IMR-90 (cell line): ENCODE measurements at regions not wholly inside any gene's neighbourhood (a gene's known extent, or its start where the extent isn't known, plus 50 kb on each side); places are given as distances from the start of the nearest gene placed in this dataset.

Experiments
- ATAC-seq: fragments of 200-7000 bp; cut with Tn5 transposase; 2 replicates; pipeline ENCODE4 v1.9.1; 2020; ENCODE audit warnings: low read depth, mild to moderate bottlenecking, moderate library complexity
- BruUV-seq: library from RNA; stranded (reverse); fragments of 400-500 nt; replicated peaks from 2 replicates; lab custom pipeline; 2021; lab: Mats Ljungman, UMichigan
- CTCF ChIA-PET: fragments of 300-600 bp; formaldehyde crosslinking; extraction: SDS; loops from one replicate; lab custom pipeline; 2021; ENCODE audit warnings: antibody characterized with exemption; lab: Yijun Ruan, JAX
- POLR2A ChIA-PET: fragments of 300-600 bp; sonication (Branson Sonifier 250); formaldehyde crosslinking; loops from one replicate; lab custom pipeline; 2022; ENCODE audit warnings: antibody characterized with exemption; ENCODE audit not compliant: unreplicated experiment; lab: Charles Lee
- DNase-seq: peaks from one replicate; pipeline ENCODE4 v3.0.0; 2013
- H2AFZ ChIP-seq: replicated peaks from 2 replicates; pipeline ENCODE3; 2013; ENCODE audit warnings: low read length, mild to moderate bottlenecking; ENCODE audit not compliant: poor library complexity
- H2AK5ac ChIP-seq: 2 replicates; pipeline ENCODE4 v1.6.1; 2013; ENCODE audit warnings: low read depth, low read length, inconsistent platforms
- H2AK9ac ChIP-seq: replicated peaks from 2 replicates; pipeline ENCODE3; 2013; ENCODE audit warnings: mild to moderate bottlenecking, low read depth, low read length, moderate library complexity; ENCODE audit not compliant: poor library complexity
- H2BK120ac ChIP-seq: 2 replicates; pipeline ENCODE4 v1.6.1; 2013; ENCODE audit warnings: low read depth, low read length, inconsistent platforms
- H2BK15ac ChIP-seq: 3 replicates; pipeline ENCODE4 v1.6.1; 2013; ENCODE audit warnings: low read depth, low read length, inconsistent platforms
- H2BK20ac ChIP-seq: 2 replicates; pipeline ENCODE4 v1.6.1; 2013; ENCODE audit warnings: low read depth, mild to moderate bottlenecking, inconsistent platforms, low read length, moderate library complexity
- H2BK5ac ChIP-seq: 2 replicates; pipeline ENCODE4 v1.6.1; 2013; ENCODE audit warnings: mild to moderate bottlenecking, low read depth, low read length, inconsistent platforms; ENCODE audit not compliant: poor library complexity, severe bottlenecking
- H3K14ac ChIP-seq: replicated peaks from 2 replicates; pipeline ENCODE4 v1.6.1; 2013; ENCODE audit warnings: low read depth, low read length, inconsistent platforms
- H3K18ac ChIP-seq: 2 replicates; pipeline ENCODE4 v1.6.1; 2013; ENCODE audit warnings: low read depth, low read length, control low read depth
- H3K23ac ChIP-seq: 2 replicates; pipeline ENCODE4 v1.6.1; 2013; ENCODE audit warnings: low read depth, low read length, inconsistent platforms
- H3K27ac ChIP-seq: 2 replicates; pipeline ENCODE4 v1.5.1; 2013; ENCODE audit warnings: mild to moderate bottlenecking, control low read depth, low read length; ENCODE audit not compliant: insufficient read depth
- H3K27me3 ChIP-seq: 2 replicates; pipeline ENCODE4 v1.6.1; 2013; ENCODE audit warnings: low read length; ENCODE audit not compliant: control insufficient read depth, insufficient read depth
- H3K36me3 ChIP-seq: 2 replicates; pipeline ENCODE4 v1.6.1; 2013; ENCODE audit warnings: low read length, mixed read lengths; ENCODE audit not compliant: control insufficient read depth, insufficient read depth
- H3K4ac ChIP-seq: 2 replicates; pipeline ENCODE4 v1.6.1; 2013; ENCODE audit warnings: low read depth, low read length, inconsistent platforms
- H3K4me1 ChIP-seq: 2 replicates; pipeline ENCODE4 v1.6.1; 2013; ENCODE audit warnings: low read length, mixed read lengths; ENCODE audit not compliant: control insufficient read depth, insufficient read depth
- H3K4me2 ChIP-seq: 2 replicates; pipeline ENCODE4 v1.6.1; 2013; ENCODE audit warnings: low read depth, mild to moderate bottlenecking, control low read depth, low read length, moderate library complexity
- H3K4me3 ChIP-seq: 2 replicates; pipeline ENCODE4 v1.5.1; 2013; ENCODE audit warnings: low read depth, mild to moderate bottlenecking, control low read depth, low read length, moderate library complexity; ENCODE audit not compliant: insufficient read depth
- H3K56ac ChIP-seq: 2 replicates; pipeline ENCODE4 v1.6.1; 2013; ENCODE audit warnings: low read length, inconsistent platforms; ENCODE audit not compliant: insufficient read depth; ENCODE audit errors: extremely low read depth
- H3K79me1 ChIP-seq, 2 experiments: 2 replicates each; pipeline ENCODE4 v1.6.1; 2013; ENCODE audit warnings: low read length in 2 of 2, inconsistent platforms in 1 of 2, low read depth in 1 of 2
- H3K9ac ChIP-seq: 2 replicates; pipeline ENCODE4 v1.6.1; 2013; ENCODE audit warnings: low read depth, low read length, control low read depth
- H3K9me1 ChIP-seq: 2 replicates; pipeline ENCODE4 v1.6.1; 2013; ENCODE audit warnings: low read length, inconsistent platforms; ENCODE audit not compliant: insufficient read depth
- H3K9me3 ChIP-seq: 2 replicates; pipeline ENCODE4 v1.6.1; 2013; ENCODE audit warnings: low read length; ENCODE audit not compliant: control insufficient read depth, insufficient read depth
- H4K20me1 ChIP-seq: 2 replicates; pipeline ENCODE4 v1.6.1; 2013; ENCODE audit warnings: low read length, inconsistent platforms; ENCODE audit not compliant: insufficient read depth
- H4K5ac ChIP-seq: 2 replicates; pipeline ENCODE4 v1.6.1; 2013; ENCODE audit warnings: mild to moderate bottlenecking, low read depth, low read length, control low read depth
- H4K8ac ChIP-seq, 2 experiments: 2 replicates each; pipeline ENCODE4 v1.6.1; 2013; ENCODE audit warnings: low read depth in 2 of 2, low read length in 2 of 2, control low read depth in 1 of 2, inconsistent platforms in 1 of 2
- H4K91ac ChIP-seq: 2 replicates; pipeline ENCODE4 v1.6.1; 2013; ENCODE audit warnings: low read depth, low read length, inconsistent platforms; ENCODE audit not compliant: insufficient read depth
- BHLHE40 ChIP-seq: fragments of 150-350 bp; IDR thresholded peaks from 2 replicates; pipeline ENCODE4 v1.6.1; 2016; ENCODE audit warnings: mild to moderate bottlenecking, low read depth, low read length
- CEBPB ChIP-seq: IDR thresholded peaks from 2 replicates; pipeline ENCODE4 v1.6.1; 2012; ENCODE audit warnings: low read depth, low read length, improper control_type of control experiment
- CHD1 ChIP-seq: IDR thresholded peaks from 2 replicates; pipeline ENCODE4 v1.6.1; 2012; ENCODE audit warnings: low read depth, low read length, improper control_type of control experiment
- FOS ChIP-seq: fragments of 150-350 bp; IDR thresholded peaks from 2 replicates; pipeline ENCODE4 v1.6.1; 2016; ENCODE audit warnings: low read depth, low read length
- MAFK ChIP-seq: IDR thresholded peaks from 2 replicates; pipeline ENCODE4 v1.6.1; 2012; ENCODE audit warnings: low read depth, low read length, improper control_type of control experiment
- MAZ ChIP-seq: IDR thresholded peaks from 2 replicates; pipeline ENCODE4 v1.6.1; 2012; ENCODE audit warnings: low read depth, mild to moderate bottlenecking, low read length, improper control_type of control experiment, moderate library complexity, borderline replicate concordance
- MXI1 ChIP-seq: IDR thresholded peaks from 2 replicates; pipeline ENCODE4 v1.6.1; 2012; ENCODE audit warnings: low read depth, mild to moderate bottlenecking, low read length, moderate library complexity, borderline replicate concordance
- NFE2L2 ChIP-seq: fragments of 150-350 bp; IDR thresholded peaks from 2 replicates; pipeline ENCODE4 v1.6.1; 2016; ENCODE audit warnings: low read depth, mild to moderate bottlenecking, low read length
- POLR2A ChIP-seq: IDR thresholded peaks from 2 replicates; pipeline ENCODE4 v1.6.1; 2012; ENCODE audit warnings: mild to moderate bottlenecking, low read depth, low read length
- RAD21 ChIP-seq: IDR thresholded peaks from 2 replicates; pipeline ENCODE4 v1.6.1; 2012; ENCODE audit warnings: low read length, improper control_type of control experiment
- RCOR1 ChIP-seq: IDR thresholded peaks from 2 replicates; pipeline ENCODE4 v1.6.1; 2012; ENCODE audit warnings: mild to moderate bottlenecking, low read length, improper control_type of control experiment; ENCODE audit not compliant: insufficient replicate concordance
- RFX5 ChIP-seq: IDR thresholded peaks from 2 replicates; pipeline ENCODE4 v1.8.0; 2012; ENCODE audit warnings: low read depth, mild to moderate bottlenecking, low read length, moderate library complexity
- SMC3 ChIP-seq: fragments of 150-350 bp; IDR thresholded peaks from 2 replicates; pipeline ENCODE4 v1.6.1; 2016; ENCODE audit warnings: low read depth, mild to moderate bottlenecking, antibody characterized with exemption, low read length, moderate library complexity
- WGBS, 2 experiments: methylation state at CpG; one replicate each; pipeline versions ENCODE4 v1.1.5 to v1.1.7; 2013; ENCODE audit warnings: missing lambda C conversion rate in 2 of 2; ENCODE audit not compliant: insufficient read length in 1 of 2; ENCODE audit errors: extremely low coverage in 2 of 2; 5-methylcytosine and 5-hydroxymethylcytosine counted together
- dilution Hi-C: fragments of 300-500 bp; cut with HindIII; formaldehyde crosslinking; loops from one replicate; pipeline ENCODE4 v1.14.3; 2018; ENCODE audit warnings: low sequenced_read_pairs; ENCODE audit not compliant: unreplicated experiment
- in situ Hi-C: fragments of 300-500 bp; cut with MboI; formaldehyde crosslinking; loops from 3 replicates; pipeline ENCODE4 v1.14.3; 2019; ENCODE audit warnings: low sequenced_read_pairs, inconsistent platforms, mixed read lengths
- intact Hi-C: fragments of 100-400 bp; cut with micrococcal nuclease; formaldehyde crosslinking; loops from 2 replicates; pipeline ENCODE4 v1.10.0; 2022
- TF ChIP-seq, protein P1 (sequence below): fragments of 150-350 bp; IDR thresholded peaks from 2 replicates; pipeline ENCODE4 v1.6.1; 2016; ENCODE audit warnings: low read depth, mild to moderate bottlenecking, low read length, moderate library complexity, borderline replicate concordance
- TF ChIP-seq, protein P2 (sequence below): conservative IDR thresholded peaks from 2 replicates; pipeline ENCODE4 v1.5.1; 2012; ENCODE audit warnings: mild to moderate bottlenecking, low read depth, low read length, improper control_type of control experiment
- TF ChIP-seq, protein P3 (sequence below): fragments of 150-350 bp; IDR thresholded peaks from 2 replicates; pipeline ENCODE4 v1.6.1; 2017; ENCODE audit warnings: mild to moderate bottlenecking, antibody characterized with exemption, low read length, low read depth

DNA sequence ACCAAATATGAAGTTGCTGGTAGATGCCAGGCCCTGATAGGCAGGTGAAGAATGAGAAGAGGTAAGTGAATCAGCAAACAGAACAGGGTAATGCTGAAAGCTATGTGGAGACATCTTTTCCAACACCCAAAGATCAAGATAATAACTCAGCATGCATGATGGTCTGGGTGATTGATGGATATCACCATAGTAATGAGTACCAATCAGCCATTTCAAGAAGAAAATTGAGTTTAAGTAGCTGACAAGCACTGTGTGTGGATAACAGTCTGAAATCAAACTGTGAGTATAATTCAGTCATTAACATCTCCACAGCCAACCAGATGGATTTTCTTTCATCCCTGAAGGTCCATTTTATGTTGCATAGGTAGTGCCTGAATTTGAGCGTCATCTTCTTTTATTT lies 289.6 kb upstream of the SMIM31 start:
- Histone ChIP-seq H3K79me1 (no peaks in the 10 kb centered on the region), H2AK9ac (no peak overlapping the region), H4K8ac (no peak overlapping the region), H3K9me3 (peaks cover 5% of the 10 kb centered on the region), H4K20me1 (no peaks in the 10 kb centered on the region), H3K4me1 (no peaks in the 10 kb centered on the region), H4K91ac (no peak overlapping the region), H3K9ac (no peak overlapping the region), H2BK120ac (no peak overlapping the region), H2BK5ac (no peak overlapping the region), H3K23ac (no peak overlapping the region), H3K4ac (no peak overlapping the region), H2AK5ac (no peak overlapping the region), H2AFZ (no peak overlapping the region), H3K4me3 (no peak overlapping the region), H2BK20ac (no peak overlapping the region), H3K18ac (no peak overlapping the region), H3K9me1 (no peaks in the 10 kb centered on the region), H3K36me3 (no peaks in the 10 kb centered on the region), H3K4me2 (no peak overlapping the region), H3K14ac (no peak overlapping the region), H3K56ac (no peak overlapping the region), H4K5ac (no peak overlapping the region), H3K27ac (no peak overlapping the region), H2BK15ac (no peak overlapping the region), H3K27me3 (no peaks in the 10 kb centered on the region)
- no CpG with 5 or more reads among the region's 1 CpG for WGBS, 2 experiments
- BruUV-seq, result no TSS peak
- in situ Hi-C loops (no loop called here), intact Hi-C loops (no loop called here), dilution Hi-C loops (no loop called here)
- ATAC-seq (no peak), DNase-seq (no peak)
- ChIA-PET CTCF (no interaction called here), POLR2A (no interaction called here)
- TF ChIP-seq CEBPB (no peak), BHLHE40 (no peak), NFE2L2 (no peak), FOS (no peak), RCOR1 (no peak), POLR2A (no peak), SMC3 (no peak), CHD1 (no peak), MXI1 (no peak), RFX5 (no peak), MAZ (no peak), RAD21 (no peak), MAFK (no peak)
- TF ChIP-seq, protein P1, sequence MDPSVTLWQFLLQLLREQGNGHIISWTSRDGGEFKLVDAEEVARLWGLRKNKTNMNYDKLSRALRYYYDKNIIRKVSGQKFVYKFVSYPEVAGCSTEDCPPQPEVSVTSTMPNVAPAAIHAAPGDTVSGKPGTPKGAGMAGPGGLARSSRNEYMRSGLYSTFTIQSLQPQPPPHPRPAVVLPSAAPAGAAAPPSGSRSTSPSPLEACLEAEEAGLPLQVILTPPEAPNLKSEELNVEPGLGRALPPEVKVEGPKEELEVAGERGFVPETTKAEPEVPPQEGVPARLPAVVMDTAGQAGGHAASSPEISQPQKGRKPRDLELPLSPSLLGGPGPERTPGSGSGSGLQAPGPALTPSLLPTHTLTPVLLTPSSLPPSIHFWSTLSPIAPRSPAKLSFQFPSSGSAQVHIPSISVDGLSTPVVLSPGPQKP, result no peak
- TF ChIP-seq, protein P2, sequence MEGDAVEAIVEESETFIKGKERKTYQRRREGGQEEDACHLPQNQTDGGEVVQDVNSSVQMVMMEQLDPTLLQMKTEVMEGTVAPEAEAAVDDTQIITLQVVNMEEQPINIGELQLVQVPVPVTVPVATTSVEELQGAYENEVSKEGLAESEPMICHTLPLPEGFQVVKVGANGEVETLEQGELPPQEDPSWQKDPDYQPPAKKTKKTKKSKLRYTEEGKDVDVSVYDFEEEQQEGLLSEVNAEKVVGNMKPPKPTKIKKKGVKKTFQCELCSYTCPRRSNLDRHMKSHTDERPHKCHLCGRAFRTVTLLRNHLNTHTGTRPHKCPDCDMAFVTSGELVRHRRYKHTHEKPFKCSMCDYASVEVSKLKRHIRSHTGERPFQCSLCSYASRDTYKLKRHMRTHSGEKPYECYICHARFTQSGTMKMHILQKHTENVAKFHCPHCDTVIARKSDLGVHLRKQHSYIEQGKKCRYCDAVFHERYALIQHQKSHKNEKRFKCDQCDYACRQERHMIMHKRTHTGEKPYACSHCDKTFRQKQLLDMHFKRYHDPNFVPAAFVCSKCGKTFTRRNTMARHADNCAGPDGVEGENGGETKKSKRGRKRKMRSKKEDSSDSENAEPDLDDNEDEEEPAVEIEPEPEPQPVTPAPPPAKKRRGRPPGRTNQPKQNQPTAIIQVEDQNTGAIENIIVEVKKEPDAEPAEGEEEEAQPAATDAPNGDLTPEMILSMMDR, result no peak
- TF ChIP-seq, protein P3, sequence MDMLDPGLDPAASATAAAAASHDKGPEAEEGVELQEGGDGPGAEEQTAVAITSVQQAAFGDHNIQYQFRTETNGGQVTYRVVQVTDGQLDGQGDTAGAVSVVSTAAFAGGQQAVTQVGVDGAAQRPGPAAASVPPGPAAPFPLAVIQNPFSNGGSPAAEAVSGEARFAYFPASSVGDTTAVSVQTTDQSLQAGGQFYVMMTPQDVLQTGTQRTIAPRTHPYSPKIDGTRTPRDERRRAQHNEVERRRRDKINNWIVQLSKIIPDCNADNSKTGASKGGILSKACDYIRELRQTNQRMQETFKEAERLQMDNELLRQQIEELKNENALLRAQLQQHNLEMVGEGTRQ, result no peak
